HG02642 (cell line): ENCODE measurements at regions not wholly inside any gene's neighbourhood (a gene's known extent, or its start where the extent isn't known, plus 50 kb on each side); places are given as distances from the start of the nearest gene placed in this dataset.

Experiments
- ATAC-seq: cut with Tn5 transposase; IDR thresholded peaks from one replicate; pipeline ENCODE4 v1.9.1; 2021; ENCODE audit warnings: mild to moderate bottlenecking; ENCODE audit not compliant: unreplicated experiment, poor library complexity

DNA sequence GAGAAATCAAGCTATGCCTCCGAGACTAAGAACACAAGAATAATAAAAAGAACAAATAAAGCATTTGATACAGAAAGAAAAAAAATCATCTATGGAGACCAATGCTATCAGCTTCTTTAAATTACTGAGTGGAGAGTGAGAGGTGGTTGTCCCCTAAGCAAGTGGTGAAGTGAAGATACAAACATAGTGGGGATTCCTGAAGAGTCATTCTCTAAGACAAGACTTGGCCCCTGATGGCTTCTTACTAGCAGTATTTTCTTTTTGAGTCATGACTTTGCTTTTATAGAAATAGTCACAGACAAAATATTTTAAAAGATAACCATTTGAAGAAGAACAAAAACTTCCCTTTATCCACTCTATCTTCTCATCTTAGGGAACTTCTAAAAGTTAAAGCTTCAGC is 261.4 kb upstream of the PRDM1 start:
- no peak for ATAC-seq

- no peak for ATAC-seq
Observed at GRCh38 chr6:105821777-105822176, 264.4 kb upstream of the PRDM1 start.

DNA sequence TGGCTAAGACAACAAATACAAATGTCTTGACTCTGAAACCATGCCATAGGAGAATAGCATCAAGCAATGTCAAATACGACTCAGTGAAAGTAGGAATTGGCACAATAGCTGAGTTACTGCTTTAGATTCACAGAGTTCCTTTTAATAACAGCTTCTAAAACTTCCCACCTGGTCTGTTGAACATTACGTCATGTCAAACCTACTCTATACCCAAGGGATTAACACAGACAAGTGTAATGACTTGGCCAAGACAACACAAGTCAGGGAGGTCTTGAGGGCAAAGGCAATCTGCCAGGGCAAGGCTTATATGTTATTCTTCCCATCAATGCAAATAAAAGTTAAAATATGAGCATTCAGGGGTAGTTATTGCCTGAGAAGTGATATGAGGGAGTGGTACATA is 265.1 kb upstream of the PRDM1 start:
- no peak for ATAC-seq

DNA sequence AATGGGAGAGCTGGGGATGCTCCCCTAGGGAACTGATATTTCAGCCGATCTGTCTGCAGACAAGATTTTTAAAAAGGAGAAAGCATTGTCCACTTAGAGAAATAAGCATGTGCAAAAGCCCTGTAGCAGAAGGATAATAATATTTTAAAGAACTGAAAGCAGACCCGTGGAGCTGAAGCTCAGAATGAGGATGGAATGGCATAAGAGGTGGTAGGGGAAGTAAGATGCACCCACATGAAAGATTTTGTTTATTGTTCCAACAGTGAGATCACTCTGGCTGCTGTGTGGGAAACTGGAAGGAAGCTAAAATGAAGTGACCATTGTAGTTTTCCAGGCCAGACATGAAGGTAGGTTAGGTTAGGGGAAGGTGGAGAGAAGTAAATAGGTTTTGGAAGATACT is 266.4 kb upstream of the PRDM1 start:
- no peak for ATAC-seq

DNA sequence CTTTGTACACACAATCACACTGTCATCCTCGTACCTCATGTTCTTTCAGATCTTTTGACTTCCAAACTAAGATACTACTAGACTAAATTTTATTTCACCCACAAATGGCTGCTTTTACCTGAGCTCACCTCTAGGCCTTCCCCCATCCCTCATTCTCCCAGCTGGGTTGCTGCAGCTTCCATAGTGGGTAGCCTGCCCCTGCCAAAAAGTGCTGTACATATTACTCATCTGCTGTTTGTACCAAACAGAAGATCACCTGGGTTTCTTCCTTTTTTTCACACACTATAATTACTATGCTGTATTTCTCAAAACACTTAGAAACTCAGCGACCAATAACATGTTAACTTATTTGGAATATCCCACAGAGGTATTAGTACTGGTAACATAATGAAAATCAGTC is 267.6 kb upstream of the PRDM1 start:
- ATAC-seq, result no peak

DNA sequence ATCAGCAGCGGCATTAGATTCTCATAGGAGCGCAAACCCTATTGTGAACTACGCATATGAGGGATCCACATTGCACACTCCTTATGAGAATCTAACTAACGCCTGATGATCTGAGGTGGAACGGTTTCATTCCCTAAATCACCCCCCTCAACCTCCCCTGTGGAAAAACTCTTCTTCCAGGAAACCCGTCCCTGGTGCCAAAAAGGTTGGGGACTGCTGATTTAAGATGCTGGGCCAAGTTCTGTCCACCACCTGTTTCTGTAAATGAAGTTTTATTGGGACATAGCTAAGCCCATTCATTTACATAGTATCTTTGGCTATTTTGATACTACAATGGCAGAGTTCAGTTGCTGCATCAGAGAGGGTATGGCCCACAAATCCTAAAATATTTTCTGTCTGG is 268.2 kb upstream of the PRDM1 start:
- ATAC-seq, result no peak

DNA sequence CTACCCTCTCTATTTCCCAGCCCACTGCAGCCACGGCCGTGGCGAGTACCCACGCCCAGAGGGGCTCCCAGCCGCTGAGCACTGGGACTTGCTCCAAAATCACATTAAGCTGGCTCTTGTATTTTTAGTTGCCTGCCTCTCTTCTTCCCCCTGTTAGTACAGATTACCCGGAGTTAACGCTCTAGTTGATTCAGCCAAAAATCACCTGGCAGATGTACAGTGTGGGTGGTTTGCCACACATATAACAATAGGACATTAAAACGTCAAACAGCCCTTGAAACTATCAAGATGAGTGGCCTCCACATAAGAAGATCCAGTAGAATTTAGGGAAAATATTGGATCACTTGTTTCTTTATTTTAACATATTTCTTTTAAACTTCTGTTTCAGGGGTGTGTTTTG is 268.8 kb upstream of the PRDM1 start:
- no peak for ATAC-seq

- ATAC-seq, result no peak
Observed at GRCh38 chr6:105816847-105817246, 269.3 kb upstream of the PRDM1 start.

DNA sequence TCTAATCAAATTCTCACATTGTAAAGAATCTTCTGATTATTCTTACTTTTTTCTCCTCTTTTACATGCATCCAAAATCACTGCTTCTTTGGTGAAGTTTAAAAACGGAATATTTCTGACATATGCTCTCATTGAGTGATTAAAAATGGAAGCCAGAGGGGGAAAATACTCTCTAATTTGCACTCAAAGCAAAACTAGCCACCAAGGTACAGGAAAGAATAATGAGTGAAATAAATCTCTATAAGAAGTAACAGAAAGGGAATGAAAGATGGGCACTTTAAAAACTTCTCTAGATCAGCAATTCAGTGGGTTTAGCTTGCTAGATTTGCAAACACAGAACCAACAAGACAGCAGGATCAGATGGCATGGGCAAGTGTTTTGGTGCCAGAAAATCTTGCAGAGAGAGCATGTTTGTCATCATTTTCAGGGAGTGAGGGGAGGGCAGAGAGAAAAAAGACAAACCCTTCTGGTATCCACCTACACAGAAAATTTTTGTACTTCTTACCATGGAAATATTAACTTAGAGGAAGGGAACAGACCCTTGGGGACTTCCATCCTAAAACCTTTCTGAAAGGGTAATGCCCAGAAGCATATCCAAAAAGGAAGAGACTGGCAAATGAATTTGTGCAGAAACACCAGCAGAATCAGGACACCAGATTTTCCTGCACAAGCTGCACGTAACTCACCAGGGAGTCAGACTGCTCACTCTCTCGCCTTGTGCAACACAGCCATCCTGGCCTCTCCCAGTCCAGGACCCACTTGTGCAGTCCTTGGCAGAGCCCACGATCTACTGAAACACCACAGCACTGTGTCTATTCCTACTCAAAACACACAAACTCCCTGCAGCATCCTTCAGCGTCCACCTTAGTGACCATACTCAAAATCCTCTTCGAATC is 270.2 kb upstream of the PRDM1 start:
- no peak for ATAC-seq

DNA sequence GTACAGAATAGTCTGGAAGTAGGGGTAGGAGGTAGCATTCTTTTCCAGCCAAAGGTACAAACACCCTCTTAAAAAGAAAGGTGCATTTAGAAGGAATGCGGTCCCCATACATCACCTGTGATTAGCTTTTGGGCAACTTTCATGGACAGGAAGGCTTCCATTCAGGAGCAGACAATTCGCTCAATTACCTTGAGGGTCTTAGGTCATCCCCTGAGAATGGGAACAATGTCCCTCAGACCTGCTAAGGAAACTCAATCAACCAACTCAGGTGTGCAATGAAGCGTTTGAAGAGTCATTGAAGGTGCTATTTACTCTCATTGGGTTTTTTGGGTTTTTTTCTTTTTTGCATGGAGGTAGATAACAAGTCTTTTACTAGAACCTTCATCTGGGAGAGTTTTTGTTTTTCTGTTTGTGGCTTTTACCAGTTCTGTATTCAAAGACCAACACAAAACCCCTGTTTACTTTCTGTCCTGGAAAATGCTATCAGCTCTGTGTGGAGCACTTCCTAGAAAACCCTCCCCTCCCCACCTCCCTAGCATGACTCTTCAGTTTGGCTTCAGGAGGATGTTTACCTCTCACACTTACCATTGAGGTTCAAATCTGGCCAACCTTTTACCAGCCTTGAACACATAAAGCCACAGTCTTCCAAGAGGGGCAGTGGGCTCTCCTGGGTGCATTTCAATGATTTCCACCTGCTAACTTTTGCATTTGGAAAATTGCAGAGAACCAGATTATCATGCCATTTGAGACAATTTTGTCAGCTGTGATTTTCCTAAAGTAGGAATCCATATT is 271.2 kb upstream of the PRDM1 start:
- ATAC-seq, result no peak

DNA sequence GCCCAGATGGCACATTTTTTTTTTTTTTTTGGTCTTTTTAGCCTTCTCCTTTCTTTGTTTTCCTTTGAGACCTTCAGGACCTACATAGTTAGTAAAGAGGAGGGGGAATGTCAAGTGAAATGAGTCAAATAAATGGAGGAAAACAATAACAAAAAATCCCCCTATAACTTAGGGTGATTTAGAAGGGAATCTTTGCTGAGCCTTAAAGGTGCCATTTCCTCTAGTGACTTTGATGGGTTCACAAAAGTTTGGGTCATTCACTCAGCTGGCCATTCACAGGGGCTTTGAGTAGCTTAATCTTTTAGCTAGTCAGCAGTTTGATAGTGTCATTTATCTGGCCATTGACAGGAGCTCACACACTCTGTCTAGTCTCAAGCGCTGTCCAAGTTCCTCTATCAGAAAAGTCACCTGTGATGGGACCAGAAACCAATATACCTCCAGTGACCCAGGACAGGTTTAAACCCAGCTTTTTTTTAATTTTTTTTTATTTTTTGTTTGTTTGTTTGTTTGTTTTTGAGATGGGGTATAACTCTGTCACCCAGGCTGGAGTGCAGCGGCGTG is 275.1 kb upstream of the PRDM1 start:
- no peak for ATAC-seq

DNA sequence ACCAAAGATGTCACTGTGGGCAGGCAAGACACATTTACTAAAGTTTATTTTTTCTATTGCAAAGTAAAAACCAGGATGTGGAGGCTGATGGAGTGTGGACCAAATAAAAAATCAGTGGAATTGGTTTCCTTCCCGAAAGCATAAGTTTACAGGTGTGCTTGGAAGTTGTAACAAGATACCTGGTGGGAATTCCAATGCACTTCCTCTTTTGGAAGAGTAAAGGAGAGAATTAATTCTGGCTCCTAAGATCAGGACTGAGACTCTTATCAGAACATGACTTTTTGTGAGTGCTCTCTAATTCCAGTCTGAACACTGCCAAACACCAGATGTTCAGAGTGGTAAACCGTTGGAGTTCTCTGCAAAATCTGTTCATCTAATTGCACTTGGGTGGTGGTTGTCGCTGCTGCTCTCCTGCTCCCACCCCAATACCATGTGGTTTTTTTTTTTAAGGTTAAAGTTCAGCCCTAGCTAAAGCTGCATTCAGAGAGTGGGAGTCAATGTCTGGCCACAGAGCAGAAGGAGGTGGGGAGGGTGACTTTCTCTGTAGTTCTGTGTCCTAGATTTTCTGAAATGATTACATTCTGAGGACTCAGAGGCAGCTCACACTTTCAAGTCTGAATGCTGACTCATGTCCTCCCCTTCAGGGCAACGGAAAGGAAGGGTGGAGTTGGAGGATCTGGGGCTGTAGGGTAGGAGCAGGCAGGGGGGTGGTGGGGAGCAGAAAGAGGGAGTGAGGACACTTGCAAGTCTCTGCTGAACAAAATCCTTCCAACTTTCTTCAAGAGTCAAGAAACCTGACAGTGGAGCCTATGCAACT is 275.8 kb upstream of the PRDM1 start:
- ATAC-seq, result peak; percentile 74

- ATAC-seq, result no peak
Observed at GRCh38 chr6:105808571-105808970, 277.6 kb upstream of the PRDM1 start.

- ATAC-seq, result no peak
Observed at GRCh38 chr6:105807905-105808304, 278.2 kb upstream of the PRDM1 start.

DNA sequence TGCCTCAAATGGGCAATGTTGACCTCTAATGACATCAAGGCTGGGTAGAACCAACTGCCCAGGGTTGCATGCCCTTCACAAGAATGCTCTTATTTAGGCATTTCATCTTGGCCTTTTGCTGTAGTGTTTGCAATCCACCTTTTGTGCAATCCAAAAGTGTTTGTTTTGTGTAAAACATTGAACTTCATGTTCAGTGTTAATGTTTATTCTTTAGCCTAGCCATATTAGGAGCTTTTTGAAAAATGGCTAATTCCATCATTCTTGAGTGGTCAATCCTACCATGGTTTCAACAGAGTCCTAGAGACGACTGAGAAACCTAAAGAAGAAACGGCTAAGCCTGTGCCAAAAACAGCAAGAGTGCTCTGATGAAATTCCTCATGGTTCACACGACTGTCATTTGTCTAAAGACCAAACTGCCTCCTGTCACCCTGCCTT is 279.6 kb upstream of the PRDM1 start:
- no peak for ATAC-seq

DNA sequence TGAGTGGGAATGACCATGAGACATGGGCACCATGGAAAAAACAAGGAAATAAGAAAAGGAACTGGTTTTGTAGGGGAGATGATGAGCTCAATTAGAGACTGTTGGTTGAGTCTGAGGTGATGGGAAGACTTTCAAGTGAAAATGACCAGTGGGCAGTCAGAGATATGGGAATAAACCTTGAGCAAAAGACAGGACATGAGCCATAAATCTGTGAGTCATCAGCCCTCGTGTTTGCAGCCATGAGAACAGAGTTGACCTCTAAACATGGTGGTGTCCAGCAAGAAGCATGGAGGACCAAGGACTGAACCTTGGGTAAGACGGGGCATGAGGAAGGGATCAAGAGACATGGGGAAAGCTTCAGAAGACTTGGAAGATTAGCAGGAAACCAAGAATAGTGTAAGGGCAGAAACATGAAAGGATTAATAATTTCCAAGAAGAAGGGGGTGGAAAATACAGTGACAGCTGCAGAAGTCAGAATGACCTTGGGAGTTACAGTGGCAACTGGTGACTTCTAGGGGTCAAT is 280.6 kb upstream of the PRDM1 start:
- ATAC-seq, result no peak

- no peak for ATAC-seq
Observed at GRCh38 chr6:105804424-105804823, 281.7 kb upstream of the PRDM1 start.

- ATAC-seq, result no peak
Observed at GRCh38 chr6:105804000-105804399, 282.1 kb upstream of the PRDM1 start.

- ATAC-seq, result no peak
Observed at GRCh38 chr6:105803442-105803841, 282.7 kb upstream of the PRDM1 start.

- no peak for ATAC-seq
Observed at GRCh38 chr6:105802703-105803102, 283.4 kb upstream of the PRDM1 start.
